ENCODE measurements at regions not wholly inside any gene's neighbourhood (a gene's known extent, or its start where the extent isn't known, plus 50 kb on each side); places are given as distances from the start of the nearest gene placed in this dataset.

- in situ Hi-C loops (cut with MboI; ENCODE audit: low sequenced_read_pairs) (no loop called here), intact Hi-C loops (cut with micrococcal nuclease) (no loop called here), dilution Hi-C loops (cut with HindIII; ENCODE audit: low sequenced_read_pairs, unreplicated experiment) (no loop called here)
- Histone ChIP-seq H4K20me1 (ENCODE audit: insufficient read depth, low read length) (peaks cover 3% of the 10 kb centered on the region; the same call in 1 of the 2 replicates), H3K79me1 (ENCODE audit: low read depth in 1 of 2, low read length in 2 of 2) (no peaks in the 10 kb centered on the region), H2AK9ac (replicated peaks; ENCODE audit: low read depth, low read length, poor library complexity) (no peak overlapping the region), H4K5ac (ENCODE audit: low read depth, low read length) (no peak overlapping the region), H3K36me3 (ENCODE audit: control insufficient read depth, insufficient read depth, low read length) (no peaks in the 10 kb centered on the region), H3K4ac (ENCODE audit: low read depth, low read length) (peak overlapping the region; percentile 59; the same call in 1 of the 2 replicates), H3K23ac (ENCODE audit: low read depth, low read length) (peak overlapping the region; percentile 16; the same call in 1 of the 2 replicates), H3K27me3 (ENCODE audit: control insufficient read depth, insufficient read depth, low read length) (no peaks in the 10 kb centered on the region), H3K56ac (ENCODE audit: extremely low read depth, insufficient read depth, low read length) (0 out of 2 replicates have a peak overlapping the region, but pooled peaks have one; percentile 32), H3K9me3 (ENCODE audit: control insufficient read depth, insufficient read depth, low read length) (no peaks in the 10 kb centered on the region), H4K91ac (ENCODE audit: insufficient read depth, low read depth, low read length) (no peak overlapping the region), H3K9me1 (ENCODE audit: insufficient read depth, low read length) (peaks cover 12% of the 10 kb centered on the region), H2BK5ac (ENCODE audit: low read depth, low read length, poor library complexity, severe bottlenecking) (peak overlapping the region; percentile 65), H2AK5ac (ENCODE audit: low read depth, low read length) (no peak overlapping the region), H2BK120ac (ENCODE audit: low read depth, low read length) (peak overlapping the region; percentile 80; the same call in 1 of the 2 replicates), H3K9ac (ENCODE audit: low read depth, low read length) (no peak overlapping the region), H3K27ac (ENCODE audit: insufficient read depth, low read length) (no peak overlapping the region), H2BK15ac (ENCODE audit: low read depth, low read length) (peak overlapping the region; percentile 27; the same call in 1 of the 3 replicates), H3K4me1 (ENCODE audit: control insufficient read depth, insufficient read depth, low read length) (peaks cover 6% of the 10 kb centered on the region), H3K4me3 (ENCODE audit: insufficient read depth, low read depth, low read length) (no peak overlapping the region), H2BK20ac (ENCODE audit: low read depth, low read length) (peak overlapping the region; percentile 75; the same call in 1 of the 2 replicates), H2AFZ (replicated peaks; ENCODE audit: low read length, poor library complexity) (no peak overlapping the region), H3K18ac (ENCODE audit: low read depth, low read length) (no peak overlapping the region; the same call in 1 of the 2 replicates), H3K4me2 (ENCODE audit: low read depth, low read length) (no peak overlapping the region), H3K14ac (replicated peaks; ENCODE audit: low read depth, low read length) (peak overlapping the region; percentile 12; the same call in 1 of the 2 replicates), H4K8ac (ENCODE audit: low read depth in 2 of 2, low read length in 2 of 2) (peak overlapping the region in 1 of 2 experiments; percentile 66; a peak in 2 of 4 replicates)
- DNase-seq (peak; percentile 94), ATAC-seq (ENCODE audit: low read depth) (peak; percentile 92)
- TF ChIP-seq CEBPB (IDR thresholded peaks at IDR 0.05; ENCODE audit: low read depth, low read length), result peak; percentile 36; the same call in 1 of the 2 replicates
- TF ChIP-seq FOS (IDR thresholded peaks at IDR 0.05; ENCODE audit: low read depth, low read length), result peak; percentile 29; the same call in 1 of the 2 replicates
- no peak for TF ChIP-seq MAFK (IDR thresholded peaks at IDR 0.05; ENCODE audit: low read depth, low read length)
- TF ChIP-seq MAZ (IDR thresholded peaks at IDR 0.05; ENCODE audit: borderline replicate concordance, low read depth, low read length), result no peak
- no peak for TF ChIP-seq RCOR1 (IDR thresholded peaks at IDR 0.05; ENCODE audit: insufficient replicate concordance, low read length)
- peak; percentile 62 for TF ChIP-seq BHLHE40 (IDR thresholded peaks at IDR 0.05; ENCODE audit: low read depth, low read length)
- no peak for TF ChIP-seq CTCF (conservative IDR thresholded peaks at IDR 0.05; ENCODE audit: low read depth, low read length)
- no peak for TF ChIP-seq CHD1 (IDR thresholded peaks at IDR 0.05; ENCODE audit: low read depth, low read length)
- TF ChIP-seq RAD21 (IDR thresholded peaks at IDR 0.05; ENCODE audit: low read length), result no peak
- no peak for TF ChIP-seq POLR2A (IDR thresholded peaks at IDR 0.05; ENCODE audit: low read depth, low read length)
- TF ChIP-seq NFE2L2 (IDR thresholded peaks at IDR 0.05; ENCODE audit: low read depth, low read length), result no peak
- no peak for TF ChIP-seq SMC3 (IDR thresholded peaks at IDR 0.05; ENCODE audit: low read depth, low read length)
- no peak for TF ChIP-seq RFX5 (IDR thresholded peaks at IDR 0.05; ENCODE audit: low read depth, low read length)
- TF ChIP-seq USF2 (IDR thresholded peaks at IDR 0.05; ENCODE audit: low read depth, low read length), result no peak
- ChIA-PET POLR2A (ENCODE audit: unreplicated experiment) (no interaction called here), CTCF (no interaction called here)
- WGBS, 2 experiments (ENCODE audit: extremely low coverage in 2 of 2, insufficient read length in 1 of 2), result no CpG with 5 or more reads among the region's 5 CpGs
- no TSS peak for BruUV-seq (replicated peaks)
These were observed 650.8 kb upstream of the KIRREL3 start for GRCh38 chr11:127651175-127651887.
